Esophagus squamous epithelium (tissue), 5 donors: ENCODE measurements at regions not wholly inside any gene's neighbourhood (a gene's known extent, or its start where the extent isn't known, plus 50 kb on each side); places are given as distances from the start of the nearest gene placed in this dataset.

Experiments
- DNase-seq: peaks from one replicate; lab custom pipeline; 2025; lab: John Stamatoyannopoulos, UW
- H3K27ac ChIP-seq, 4 donors: fragments of 200-600 bp; sonication (generic); one replicate each; pipeline ENCODE4 v1.5.1; 2016 to 2019; ENCODE audit warnings: mild to moderate bottlenecking in 1 of 4
- H3K27me3 ChIP-seq, 4 donors: fragments of 200-600 bp; sonication (generic); 1 replicate in 3 of 4; 2 replicates in 1 of 4; pipeline versions ENCODE4 v1.5.1 to v1.6.0; 2017 to 2021; ENCODE audit warnings: antibody characterized with exemption in 1 of 4
- H3K36me3 ChIP-seq, 3 donors: fragments of 200-600 bp; sonication (generic); one replicate each; pipeline ENCODE4 v1.5.1; 2016 to 2019
- H3K4me1 ChIP-seq, 3 donors: fragments of 200-600 bp; sonication (generic); one replicate each; pipeline ENCODE4 v1.5.1; 2017 to 2019
- H3K4me3 ChIP-seq, 4 donors: fragments of 200-600 bp; sonication (generic); 1 replicate in 3 of 4; 2 replicates in 1 of 4; pipeline ENCODE4 v1.5.1; 2016 to 2019; ENCODE audit warnings: mild to moderate bottlenecking in 2 of 4, moderate library complexity in 1 of 4
- H3K9me3 ChIP-seq, 3 donors: fragments of 200-600 bp; sonication (generic); one replicate each; pipeline ENCODE4 v1.5.1; 2016 to 2019
- POLR2A ChIP-seq, 4 donors: fragments of 450-650 bp; IDR thresholded peaks; one replicate each; pipeline ENCODE4 v1.6.1; 2017; ENCODE audit warnings: antibody characterized with exemption in 4 of 4, mild to moderate bottlenecking in 4 of 4, moderate library complexity in 3 of 4
- WGBS, 2 donors: methylation state at CpG; one replicate each; pipeline ENCODE4 v1.1.5; 2018; 5-methylcytosine and 5-hydroxymethylcytosine counted together
- intact Hi-C: fragments of 100-400 bp; cut with DNase I; formaldehyde crosslinking; loops from one replicate; pipeline ENCODE4 v1.15.0; 2022
- TF ChIP-seq, protein P1 (sequence below), 6 experiments: fragments of 450-650 bp in 4 of 6; fragments of 200-600 bp in 2 of 6; sonication (generic) in 2 of 6; IDR thresholded peaks; one replicate each; pipeline ENCODE4 v1.5.1; 2016 to 2019; ENCODE audit warnings: antibody characterized with exemption in 6 of 6, mild to moderate bottlenecking in 4 of 6, moderate library complexity in 4 of 6
- donor health status: DM: yes; HTN: yes; CAD: no.

DNA sequence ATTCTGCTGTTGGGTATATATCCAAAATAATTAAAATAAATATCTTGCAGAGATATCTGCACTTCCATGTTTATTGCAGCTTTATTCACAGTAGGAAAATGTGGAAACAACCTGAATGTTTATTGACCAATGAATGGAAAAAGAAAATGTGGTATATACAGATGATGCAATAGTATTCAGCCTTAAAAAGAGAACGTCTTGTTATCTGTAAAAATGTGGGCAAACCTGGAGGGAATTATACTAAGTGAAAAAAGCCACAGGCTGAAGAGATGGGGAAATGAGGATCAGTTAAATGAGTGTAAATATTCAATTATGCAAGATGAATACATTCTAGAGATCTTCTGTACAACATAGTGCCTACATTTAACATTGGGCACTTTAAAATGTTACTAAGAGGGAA is 766.1 kb upstream of the IGFBP3 start:
- Histone ChIP-seq H3K36me3 (no peaks in the 10 kb centered on the region), H3K27ac (no peak overlapping the region), H3K27me3 (no peaks in the 10 kb centered on the region), H3K4me1 (peaks cover 0 to 2% (median 0%) of the 10 kb centered on the region in 3 donors), H3K9me3 (no peaks in the 10 kb centered on the region), H3K4me3 (no peak overlapping the region)
- TF ChIP-seq, protein P1, sequence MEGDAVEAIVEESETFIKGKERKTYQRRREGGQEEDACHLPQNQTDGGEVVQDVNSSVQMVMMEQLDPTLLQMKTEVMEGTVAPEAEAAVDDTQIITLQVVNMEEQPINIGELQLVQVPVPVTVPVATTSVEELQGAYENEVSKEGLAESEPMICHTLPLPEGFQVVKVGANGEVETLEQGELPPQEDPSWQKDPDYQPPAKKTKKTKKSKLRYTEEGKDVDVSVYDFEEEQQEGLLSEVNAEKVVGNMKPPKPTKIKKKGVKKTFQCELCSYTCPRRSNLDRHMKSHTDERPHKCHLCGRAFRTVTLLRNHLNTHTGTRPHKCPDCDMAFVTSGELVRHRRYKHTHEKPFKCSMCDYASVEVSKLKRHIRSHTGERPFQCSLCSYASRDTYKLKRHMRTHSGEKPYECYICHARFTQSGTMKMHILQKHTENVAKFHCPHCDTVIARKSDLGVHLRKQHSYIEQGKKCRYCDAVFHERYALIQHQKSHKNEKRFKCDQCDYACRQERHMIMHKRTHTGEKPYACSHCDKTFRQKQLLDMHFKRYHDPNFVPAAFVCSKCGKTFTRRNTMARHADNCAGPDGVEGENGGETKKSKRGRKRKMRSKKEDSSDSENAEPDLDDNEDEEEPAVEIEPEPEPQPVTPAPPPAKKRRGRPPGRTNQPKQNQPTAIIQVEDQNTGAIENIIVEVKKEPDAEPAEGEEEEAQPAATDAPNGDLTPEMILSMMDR (IDR thresholded peaks at IDR 0.05): no peak
- TF ChIP-seq POLR2A (IDR thresholded peaks at IDR 0.05): no peak
- intact Hi-C loops: no loop called here
- 62 to 64% methylated on average over 1 of the region's 1 CpG for WGBS, 2 donors
- DNase-seq: no peak

DNA sequence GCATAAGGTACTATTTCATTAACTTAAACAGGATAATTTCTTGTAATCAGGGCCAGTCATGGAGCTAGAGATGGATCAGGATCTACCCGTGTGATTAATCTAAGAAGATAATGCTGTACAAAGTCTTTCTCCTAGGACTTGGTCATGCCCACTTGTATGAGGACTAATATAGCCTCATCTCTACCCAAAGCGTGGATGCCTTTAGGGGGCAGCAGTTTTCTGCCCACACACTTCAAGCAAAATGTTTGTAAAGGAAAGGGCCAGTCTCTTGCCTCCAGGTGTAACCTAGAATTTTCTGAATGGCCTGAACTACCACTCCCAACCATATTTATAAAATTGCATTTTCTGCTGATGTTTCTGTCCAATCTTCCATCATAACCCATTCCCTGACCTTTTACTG is 764.0 kb upstream of the IGFBP3 start:
- intact Hi-C loops: no loop called here
- Histone ChIP-seq H3K27me3 (no peaks in the 10 kb centered on the region), H3K36me3 (no peaks in the 10 kb centered on the region), H3K4me1 (peaks cover 0 to 8% (median 0%) of the 10 kb centered on the region in 3 donors), H3K9me3 (no peaks in the 10 kb centered on the region), H3K27ac (no peak overlapping the region), H3K4me3 (no peak overlapping the region)
- DNase-seq: no peak
- TF ChIP-seq, protein P1 (IDR thresholded peaks at IDR 0.05): no peak
- no peak for TF ChIP-seq POLR2A (IDR thresholded peaks at IDR 0.05)
- WGBS, 2 donors: 67 to 90% methylated on average over 2 of the region's 2 CpGs

DNA sequence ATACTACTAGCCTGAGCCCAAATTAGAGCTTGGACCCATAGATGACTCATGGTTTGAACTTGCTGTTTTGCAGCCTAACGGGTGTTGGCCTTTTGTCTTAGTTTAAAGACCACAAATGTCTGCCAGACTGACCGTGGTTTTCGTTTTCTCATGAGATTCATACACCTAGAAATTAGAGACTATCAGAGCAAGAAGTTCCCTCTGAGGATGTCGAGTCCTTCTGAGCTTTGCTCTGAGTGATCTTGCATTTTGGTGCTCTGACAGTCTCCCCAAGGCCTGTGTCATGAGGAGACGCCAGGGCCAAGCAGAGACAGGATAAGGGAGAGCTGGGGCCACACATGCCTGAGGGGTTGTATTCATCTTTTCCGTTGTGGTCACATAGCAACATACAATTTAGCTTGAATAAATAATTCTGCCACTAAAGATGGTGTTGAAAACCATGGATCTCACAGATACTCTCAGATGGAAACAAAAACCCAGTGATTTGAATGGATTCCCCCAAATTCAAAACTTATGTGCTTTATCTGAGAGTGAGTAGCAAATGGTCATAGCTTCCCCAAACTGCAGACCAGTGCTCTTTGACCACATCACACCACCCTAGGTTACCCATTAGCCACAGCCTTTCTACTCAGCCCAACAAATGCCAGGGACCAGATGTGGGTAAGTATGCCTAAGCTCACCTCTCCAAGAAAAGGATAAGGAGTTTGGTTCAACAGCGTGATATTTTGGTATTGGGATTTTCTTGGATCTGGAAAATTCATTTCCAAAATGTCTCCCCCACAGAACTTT is 762.0 kb upstream of the IGFBP3 start:
- Histone ChIP-seq H3K27me3 (no peaks in the 10 kb centered on the region), H3K4me1 (peaks cover 0 to 8% (median 0%) of the 10 kb centered on the region in 3 donors), H3K9me3 (no peaks in the 10 kb centered on the region), H3K27ac (no peak overlapping the region), H3K4me3 (no peak overlapping the region), H3K36me3 (no peaks in the 10 kb centered on the region)
- intact Hi-C loops: no loop called here
- no peak for TF ChIP-seq POLR2A (IDR thresholded peaks at IDR 0.05)
- TF ChIP-seq, protein P1 (IDR thresholded peaks at IDR 0.05): no peak
- 61 to 70% methylated on average over 5 to 6 of the region's 7 CpGs for WGBS, 2 donors
- DNase-seq: no peak

- Histone ChIP-seq H3K36me3 (no peaks in the 10 kb centered on the region), H3K9me3 (no peaks in the 10 kb centered on the region), H3K4me1 (peaks cover 0 to 8% (median 0%) of the 10 kb centered on the region in 3 donors), H3K27me3 (no peaks in the 10 kb centered on the region), H3K4me3 (no peak overlapping the region), H3K27ac (no peak overlapping the region)
- DNase-seq: no peak
- 51 to 82% methylated on average over 5 to 10 of the region's 12 CpGs for WGBS, 2 donors
- intact Hi-C loops: no loop called here
- TF ChIP-seq, protein P1 (IDR thresholded peaks at IDR 0.05): no peak
- TF ChIP-seq POLR2A (IDR thresholded peaks at IDR 0.05): no peak
These were observed 760.9 kb upstream of the IGFBP3 start for GRCh38 chr7:46681865-46682503.

DNA sequence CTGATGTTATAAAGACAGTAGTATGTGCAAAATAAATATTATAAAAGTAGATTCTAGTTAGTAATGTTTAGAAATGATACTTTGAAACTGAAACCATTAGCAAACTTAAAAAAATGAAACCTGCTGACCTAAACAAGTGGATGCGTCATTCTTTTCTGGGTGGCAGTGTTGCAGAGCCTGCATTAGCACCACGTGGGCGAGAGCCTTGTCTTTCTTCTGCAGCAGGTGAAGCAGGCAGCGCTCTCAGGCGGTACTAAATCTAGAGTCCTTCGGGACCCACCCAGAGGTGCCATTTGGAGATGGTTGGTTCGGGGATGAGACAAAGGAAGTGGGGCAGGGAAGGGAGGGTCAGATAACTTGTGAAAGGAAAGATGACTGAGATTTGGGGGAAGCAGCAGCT is 759.1 kb upstream of the IGFBP3 start:
- H3K4me3 ChIP-seq: no peak overlapping the region
- peaks cover 0 to 8% (median 0%) of the 10 kb centered on the region in 3 donors for H3K4me1 ChIP-seq
- no peak for DNase-seq
- TF ChIP-seq, protein P1 (IDR thresholded peaks at IDR 0.05): no peak
- no peak for TF ChIP-seq POLR2A (IDR thresholded peaks at IDR 0.05)
- no peaks in the 10 kb centered on the region for H3K9me3 ChIP-seq
- no peaks in the 10 kb centered on the region for H3K36me3 ChIP-seq
- H3K27me3 ChIP-seq: no peaks in the 10 kb centered on the region
- H3K27ac ChIP-seq: no peak overlapping the region
- intact Hi-C loops: no loop called here
- WGBS, 2 donors: 74 to 85% methylated on average over 7 of the region's 7 CpGs
